SU-DHL-6 (cell line): ENCODE measurements at regions not wholly inside any gene's neighbourhood (a gene's known extent, or its start where the extent isn't known, plus 50 kb on each side); places are given as distances from the start of the nearest gene placed in this dataset.

Source experiments
- H2AFZ ChIP-seq: fragments of 200-600 bp; sonication (generic); 2 replicates; pipeline ENCODE4 v1.6.1; 2014; ENCODE audit warnings: low read depth, mild to moderate bottlenecking, moderate library complexity, mixed read lengths, antibody characterized with exemption, low read length; ENCODE audit not compliant: severe bottlenecking
- H3F3A ChIP-seq: fragments of 200-600 bp; shearing (Covaris generic); 2 replicates; pipeline ENCODE4 v1.6.0; 2016; ENCODE audit warnings: antibody characterized with exemption, mild to moderate bottlenecking; ENCODE audit not compliant: insufficient read depth
- H3K27ac ChIP-seq: fragments of 200-600 bp; sonication (generic); 2 replicates; pipeline ENCODE4 v1.5.1; 2016; ENCODE audit warnings: low read depth, mild to moderate bottlenecking, low read length, moderate library complexity, mixed read lengths
- H3K27me3 ChIP-seq: fragments of 200-600 bp; sonication (generic), shearing (Covaris generic); 2 replicates; pipeline ENCODE4 v1.6.0; 2014; ENCODE audit warnings: mild to moderate bottlenecking, low read length
- H3K36me3 ChIP-seq: fragments of 200-600 bp; sonication (generic); 2 replicates; pipeline ENCODE4 v1.6.1; 2014; ENCODE audit warnings: mild to moderate bottlenecking, low read length, mixed read lengths
- H3K4me2 ChIP-seq: fragments of 300-600, 200-600 bp; shearing (Covaris generic), sonication (generic); 2 replicates; pipeline ENCODE4 v1.6.0; 2014; ENCODE audit warnings: low read length, low read depth, mild to moderate bottlenecking; ENCODE audit not compliant: poor library complexity, severe bottlenecking
- H3K4me3 ChIP-seq: fragments of 200-600 bp; sonication (generic); 2 replicates; pipeline ENCODE4 v1.5.1; 2014; ENCODE audit warnings: antibody characterized with exemption, low read length, mild to moderate bottlenecking, mixed read lengths; ENCODE audit not compliant: insufficient read depth, poor library complexity, severe bottlenecking
- H3K79me2 ChIP-seq: fragments of 200-600 bp; sonication (generic); 2 replicates; pipeline ENCODE4 v1.6.1; 2014; ENCODE audit warnings: mild to moderate bottlenecking, low read length, moderate library complexity; ENCODE audit not compliant: insufficient read depth
- H3K9ac ChIP-seq: fragments of 200-600 bp; sonication (generic); 2 replicates; pipeline ENCODE4 v1.7.0; 2014; ENCODE audit warnings: mild to moderate bottlenecking, low read length
- H3K9me2 ChIP-seq: fragments of 200-600 bp; sonication (generic); replicated peaks from 2 replicates; pipeline ENCODE4 v1.6.1; 2014; ENCODE audit warnings: low read length; ENCODE audit not compliant: insufficient read depth
- H3K9me3 ChIP-seq: fragments of 200-600 bp; sonication (generic); 2 replicates; pipeline ENCODE4 v1.6.1; 2014; ENCODE audit warnings: low read length, mixed read lengths; ENCODE audit not compliant: insufficient read depth
- H4K20me1 ChIP-seq: fragments of 200-600 bp; sonication (generic); 2 replicates; pipeline ENCODE4 v1.6.1; 2014; ENCODE audit warnings: low read depth, mild to moderate bottlenecking, antibody characterized with exemption, low read length, moderate library complexity, mixed read lengths
- CTCF ChIP-seq: fragments of 200-600 bp; sonication (generic); IDR thresholded peaks from one replicate; pipeline ENCODE4 v1.5.1; 2017; ENCODE audit warnings: antibody characterized with exemption, mild to moderate bottlenecking, low read length, moderate library complexity; ENCODE audit not compliant: insufficient read depth, poor library complexity, severe bottlenecking
- EZH2phosphoT487 ChIP-seq: fragments of 200-600 bp; sonication (generic), shearing (Covaris generic); conservative IDR thresholded peaks from 2 replicates; pipeline ENCODE4 v1.6.1; 2018; ENCODE audit warnings: mild to moderate bottlenecking, antibody characterized with exemption, low read length, moderate library complexity, mixed read lengths

- Histone ChIP-seq H3K9ac (no peak overlapping the region), H3K27ac (no peak overlapping the region), H2AFZ (no peak overlapping the region), H3K9me2 (no peaks in the 10 kb centered on the region), H3F3A (no peaks in the 10 kb centered on the region), H3K79me2 (no peaks in the 10 kb centered on the region), H3K9me3 (no peaks in the 10 kb centered on the region), H3K4me2 (no peak overlapping the region), H4K20me1 (no peaks in the 10 kb centered on the region), H3K36me3 (no peaks in the 10 kb centered on the region), H3K4me3 (no peak overlapping the region), H3K27me3 (no peaks in the 10 kb centered on the region)
- no peak for TF ChIP-seq CTCF
- no peak for TF ChIP-seq EZH2phosphoT487
These were observed 70.1 kb downstream of the ZNF641 start for GRCh38 chr12:48280572-48280971.

GRCh38 chr12:48279601-48280000, 71.1 kb downstream of the ZNF641 start:
- Histone ChIP-seq H3F3A (no peaks in the 10 kb centered on the region), H3K27ac (no peak overlapping the region), H3K9ac (no peak overlapping the region), H3K27me3 (no peaks in the 10 kb centered on the region), H3K4me2 (no peak overlapping the region), H3K9me2 (no peaks in the 10 kb centered on the region), H4K20me1 (no peaks in the 10 kb centered on the region), H2AFZ (no peak overlapping the region), H3K36me3 (no peaks in the 10 kb centered on the region), H3K9me3 (no peaks in the 10 kb centered on the region), H3K79me2 (no peaks in the 10 kb centered on the region), H3K4me3 (no peak overlapping the region)
- no peak for TF ChIP-seq EZH2phosphoT487
- no peak for TF ChIP-seq CTCF

GRCh38 chr12:48279101-48279500, 71.6 kb downstream of the ZNF641 start:
- TF ChIP-seq EZH2phosphoT487 (no peak), CTCF (no peak)
- Histone ChIP-seq H3K27me3 (no peaks in the 10 kb centered on the region), H3K27ac (no peak overlapping the region), H3F3A (no peaks in the 10 kb centered on the region), H3K4me2 (no peak overlapping the region), H3K9ac (no peak overlapping the region), H4K20me1 (no peaks in the 10 kb centered on the region), H3K9me3 (no peaks in the 10 kb centered on the region), H2AFZ (no peak overlapping the region), H3K9me2 (no peaks in the 10 kb centered on the region), H3K79me2 (no peaks in the 10 kb centered on the region), H3K4me3 (no peak overlapping the region), H3K36me3 (no peaks in the 10 kb centered on the region)
